GM12878 (cell line): ENCODE measurements at regions not wholly inside any gene's neighbourhood (a gene's known extent, or its start where the extent isn't known, plus 50 kb on each side); places are given as distances from the start of the nearest gene placed in this dataset.

Source experiments
- CBFB ChIP-seq: IDR thresholded peaks from 2 replicates; pipeline ENCODE4 v1.6.1; 2016; ENCODE audit warnings: antibody characterized with exemption, low read depth
- MTA3 ChIP-seq: IDR thresholded peaks from 2 replicates; pipeline ENCODE4 v1.6.1; 2012; ENCODE audit warnings: low read length, inconsistent platforms, borderline replicate concordance
- NBN ChIP-seq: fragments of 450-650 bp; IDR thresholded peaks from 2 replicates; pipeline ENCODE4 v1.6.1; 2016
- NFYA ChIP-seq: IDR thresholded peaks from 2 replicates; pipeline ENCODE4 v1.6.1; 2011; ENCODE audit warnings: low read depth, mild to moderate bottlenecking, low read length, improper control_type of control experiment, borderline replicate concordance
- SP1 ChIP-seq: IDR thresholded peaks from one replicate; pipeline ENCODE4 v1.6.1; 2011; ENCODE audit warnings: low read depth, low read length
- TF ChIP-seq, protein P1 (sequence below): fragments of 450-650 bp; IDR thresholded peaks from 2 replicates; pipeline ENCODE4 v1.6.1; 2017; ENCODE audit warnings: low read depth, mild to moderate bottlenecking, moderate library complexity
- TF ChIP-seq, protein P2 (sequence below): fragments of 450-650 bp; IDR thresholded peaks from 2 replicates; pipeline ENCODE4 v1.6.1; 2016; ENCODE audit warnings: mild to moderate bottlenecking, moderate library complexity, borderline replicate concordance
- TF ChIP-seq, protein P3 (sequence below): IDR thresholded peaks from 2 replicates; pipeline ENCODE4 v1.6.1; 2012; ENCODE audit warnings: mild to moderate bottlenecking, low read depth, low read length

DNA sequence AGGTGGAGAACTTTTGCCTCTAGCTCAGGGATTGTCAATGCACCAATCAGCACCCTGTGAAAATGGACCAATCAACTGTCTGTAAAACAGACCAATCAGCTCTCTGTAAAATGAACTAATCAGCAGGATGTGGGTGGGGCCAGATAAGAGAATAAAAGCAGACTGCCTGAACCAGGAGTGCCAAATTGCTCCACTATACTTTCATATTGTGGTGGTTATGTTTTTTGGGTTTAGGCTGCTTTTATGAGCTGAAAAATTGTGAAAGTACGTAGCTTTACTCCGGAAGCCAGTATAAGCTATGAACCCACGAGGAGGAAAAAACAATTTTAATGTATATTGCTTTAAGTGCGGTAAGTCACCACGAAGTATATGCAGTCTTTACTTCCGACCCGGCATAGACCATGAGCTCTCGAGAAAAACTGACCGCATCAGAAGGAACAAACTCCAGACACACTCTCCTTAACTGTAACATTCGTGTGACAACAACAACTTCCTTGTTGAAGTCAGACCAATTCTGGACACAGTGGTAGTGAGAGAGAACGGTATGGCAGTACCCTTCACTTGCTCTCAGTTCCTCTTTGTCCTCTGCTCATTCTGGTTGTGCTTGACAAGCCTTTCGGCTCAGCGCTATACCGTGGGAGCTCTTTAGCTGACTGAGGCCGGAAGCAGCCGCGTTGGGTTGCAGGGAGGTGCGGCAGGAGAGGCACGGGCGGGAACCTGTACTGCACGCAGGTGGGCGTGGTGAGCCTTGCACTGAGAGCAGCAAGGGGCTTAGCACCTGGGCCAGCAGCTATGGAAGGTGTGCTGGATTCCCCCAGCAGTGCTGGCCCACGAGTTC, 81.9 kb upstream of the E2F3 start (continued):
- TF ChIP-seq, protein P1, sequence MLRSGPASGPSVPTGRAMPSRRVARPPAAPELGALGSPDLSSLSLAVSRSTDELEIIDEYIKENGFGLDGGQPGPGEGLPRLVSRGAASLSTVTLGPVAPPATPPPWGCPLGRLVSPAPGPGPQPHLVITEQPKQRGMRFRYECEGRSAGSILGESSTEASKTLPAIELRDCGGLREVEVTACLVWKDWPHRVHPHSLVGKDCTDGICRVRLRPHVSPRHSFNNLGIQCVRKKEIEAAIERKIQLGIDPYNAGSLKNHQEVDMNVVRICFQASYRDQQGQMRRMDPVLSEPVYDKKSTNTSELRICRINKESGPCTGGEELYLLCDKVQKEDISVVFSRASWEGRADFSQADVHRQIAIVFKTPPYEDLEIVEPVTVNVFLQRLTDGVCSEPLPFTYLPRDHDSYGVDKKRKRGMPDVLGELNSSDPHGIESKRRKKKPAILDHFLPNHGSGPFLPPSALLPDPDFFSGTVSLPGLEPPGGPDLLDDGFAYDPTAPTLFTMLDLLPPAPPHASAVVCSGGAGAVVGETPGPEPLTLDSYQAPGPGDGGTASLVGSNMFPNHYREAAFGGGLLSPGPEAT: peak; percentile 90
- TF ChIP-seq, protein P2, sequence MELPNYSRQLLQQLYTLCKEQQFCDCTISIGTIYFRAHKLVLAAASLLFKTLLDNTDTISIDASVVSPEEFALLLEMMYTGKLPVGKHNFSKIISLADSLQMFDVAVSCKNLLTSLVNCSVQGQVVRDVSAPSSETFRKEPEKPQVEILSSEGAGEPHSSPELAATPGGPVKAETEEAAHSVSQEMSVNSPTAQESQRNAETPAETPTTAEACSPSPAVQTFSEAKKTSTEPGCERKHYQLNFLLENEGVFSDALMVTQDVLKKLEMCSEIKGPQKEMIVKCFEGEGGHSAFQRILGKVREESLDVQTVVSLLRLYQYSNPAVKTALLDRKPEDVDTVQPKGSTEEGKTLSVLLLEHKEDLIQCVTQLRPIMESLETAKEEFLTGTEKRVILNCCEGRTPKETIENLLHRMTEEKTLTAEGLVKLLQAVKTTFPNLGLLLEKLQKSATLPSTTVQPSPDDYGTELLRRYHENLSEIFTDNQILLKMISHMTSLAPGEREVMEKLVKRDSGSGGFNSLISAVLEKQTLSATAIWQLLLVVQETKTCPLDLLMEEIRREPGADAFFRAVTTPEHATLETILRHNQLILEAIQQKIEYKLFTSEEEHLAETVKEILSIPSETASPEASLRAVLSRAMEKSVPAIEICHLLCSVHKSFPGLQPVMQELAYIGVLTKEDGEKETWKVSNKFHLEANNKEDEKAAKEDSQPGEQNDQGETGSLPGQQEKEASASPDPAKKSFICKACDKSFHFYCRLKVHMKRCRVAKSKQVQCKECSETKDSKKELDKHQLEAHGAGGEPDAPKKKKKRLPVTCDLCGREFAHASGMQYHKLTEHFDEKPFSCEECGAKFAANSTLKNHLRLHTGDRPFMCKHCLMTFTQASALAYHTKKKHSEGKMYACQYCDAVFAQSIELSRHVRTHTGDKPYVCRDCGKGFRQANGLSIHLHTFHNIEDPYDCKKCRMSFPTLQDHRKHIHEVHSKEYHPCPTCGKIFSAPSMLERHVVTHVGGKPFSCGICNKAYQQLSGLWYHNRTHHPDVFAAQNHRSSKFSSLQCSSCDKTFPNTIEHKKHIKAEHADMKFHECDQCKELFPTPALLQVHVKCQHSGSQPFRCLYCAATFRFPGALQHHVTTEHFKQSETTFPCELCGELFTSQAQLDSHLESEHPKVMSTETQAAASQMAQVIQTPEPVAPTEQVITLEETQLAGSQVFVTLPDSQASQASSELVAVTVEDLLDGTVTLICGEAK: peak; percentile 44; the same call in 1 of the 2 replicates
- TF ChIP-seq NFYA (no peak; the same call in 1 of the 2 replicates), CBFB (peak; percentile 81), NBN (peak; percentile 98), MTA3 (peak; percentile 84; the same call in 1 of the 2 replicates), SP1 (peak; percentile 50)
- TF ChIP-seq, protein P3, sequence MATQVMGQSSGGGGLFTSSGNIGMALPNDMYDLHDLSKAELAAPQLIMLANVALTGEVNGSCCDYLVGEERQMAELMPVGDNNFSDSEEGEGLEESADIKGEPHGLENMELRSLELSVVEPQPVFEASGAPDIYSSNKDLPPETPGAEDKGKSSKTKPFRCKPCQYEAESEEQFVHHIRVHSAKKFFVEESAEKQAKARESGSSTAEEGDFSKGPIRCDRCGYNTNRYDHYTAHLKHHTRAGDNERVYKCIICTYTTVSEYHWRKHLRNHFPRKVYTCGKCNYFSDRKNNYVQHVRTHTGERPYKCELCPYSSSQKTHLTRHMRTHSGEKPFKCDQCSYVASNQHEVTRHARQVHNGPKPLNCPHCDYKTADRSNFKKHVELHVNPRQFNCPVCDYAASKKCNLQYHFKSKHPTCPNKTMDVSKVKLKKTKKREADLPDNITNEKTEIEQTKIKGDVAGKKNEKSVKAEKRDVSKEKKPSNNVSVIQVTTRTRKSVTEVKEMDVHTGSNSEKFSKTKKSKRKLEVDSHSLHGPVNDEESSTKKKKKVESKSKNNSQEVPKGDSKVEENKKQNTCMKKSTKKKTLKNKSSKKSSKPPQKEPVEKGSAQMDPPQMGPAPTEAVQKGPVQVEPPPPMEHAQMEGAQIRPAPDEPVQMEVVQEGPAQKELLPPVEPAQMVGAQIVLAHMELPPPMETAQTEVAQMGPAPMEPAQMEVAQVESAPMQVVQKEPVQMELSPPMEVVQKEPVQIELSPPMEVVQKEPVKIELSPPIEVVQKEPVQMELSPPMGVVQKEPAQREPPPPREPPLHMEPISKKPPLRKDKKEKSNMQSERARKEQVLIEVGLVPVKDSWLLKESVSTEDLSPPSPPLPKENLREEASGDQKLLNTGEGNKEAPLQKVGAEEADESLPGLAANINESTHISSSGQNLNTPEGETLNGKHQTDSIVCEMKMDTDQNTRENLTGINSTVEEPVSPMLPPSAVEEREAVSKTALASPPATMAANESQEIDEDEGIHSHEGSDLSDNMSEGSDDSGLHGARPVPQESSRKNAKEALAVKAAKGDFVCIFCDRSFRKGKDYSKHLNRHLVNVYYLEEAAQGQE: peak; percentile 10
